ENCODE measurements at regions not wholly inside any gene's neighbourhood (a gene's known extent, or its start where the extent isn't known, plus 50 kb on each side); places are given as distances from the start of the nearest gene placed in this dataset.

- H3K36me3 ChIP-seq (ENCODE audit: control insufficient read depth, insufficient read depth, low read length), result no peaks in the 10 kb centered on the region
- WGBS (ENCODE audit: extremely low coverage, insufficient coverage, low lambda C conversion rate), result no CpG with 5 or more reads among the region's 1 CpG
- H3K4ac ChIP-seq (ENCODE audit: low read depth, low read length), result no peak overlapping the region
- no peak overlapping the region for H3K23ac ChIP-seq (ENCODE audit: low read length)
- no peaks in the 10 kb centered on the region for H3K79me2 ChIP-seq (ENCODE audit: control insufficient read depth, insufficient read depth, low read length)
- H2BK15ac ChIP-seq (replicated peaks; ENCODE audit: low read depth), result no peak overlapping the region
- no peak overlapping the region for H2BK5ac ChIP-seq (ENCODE audit: low read length)
- H3K9ac ChIP-seq (ENCODE audit: low read length), result no peak overlapping the region
- no peaks in the 10 kb centered on the region for H3K4me1 ChIP-seq (ENCODE audit: control insufficient read depth, low read depth, low read length)
- no peak overlapping the region for H3K4me3 ChIP-seq (ENCODE audit: low read length)
- H3K79me1 ChIP-seq (ENCODE audit: low read length), result no peaks in the 10 kb centered on the region
- H2BK120ac ChIP-seq (ENCODE audit: low read depth, low read length), result no peak overlapping the region
- H2AK5ac ChIP-seq (ENCODE audit: low read length), result no peak overlapping the region
- no peak for DNase-seq
- H3K4me2 ChIP-seq (ENCODE audit: low read length), result no peak overlapping the region
- H4K5ac ChIP-seq (ENCODE audit: low read length), result no peak overlapping the region
- H3K27me3 ChIP-seq (ENCODE audit: insufficient read depth, low read length, poor library complexity), result no peaks in the 10 kb centered on the region
- H3K56ac ChIP-seq (ENCODE audit: low read length), result no peak overlapping the region
- H3K18ac ChIP-seq (ENCODE audit: low read length), result no peak overlapping the region
- no peak overlapping the region for H4K8ac ChIP-seq (ENCODE audit: low read depth, low read length)
- H3K27ac ChIP-seq (ENCODE audit: low read depth, low read length), result no peak overlapping the region
Observed at GRCh38 chr5:106923409-106923808, 747.3 kb downstream of the EFNA5 start.

- WGBS (ENCODE audit: extremely low coverage, insufficient coverage, low lambda C conversion rate), result no CpG with 5 or more reads among the region's 5 CpGs
- Histone ChIP-seq H2BK15ac (replicated peaks; ENCODE audit: low read depth) (no peak overlapping the region), H3K27ac (ENCODE audit: low read depth, low read length) (no peak overlapping the region), H3K27me3 (ENCODE audit: insufficient read depth, low read length, poor library complexity) (no peaks in the 10 kb centered on the region), H3K18ac (ENCODE audit: low read length) (no peak overlapping the region), H3K79me2 (ENCODE audit: control insufficient read depth, insufficient read depth, low read length) (no peaks in the 10 kb centered on the region), H3K36me3 (ENCODE audit: control insufficient read depth, insufficient read depth, low read length) (no peaks in the 10 kb centered on the region), H4K5ac (ENCODE audit: low read length) (no peak overlapping the region), H3K4me2 (ENCODE audit: low read length) (no peak overlapping the region), H2BK120ac (ENCODE audit: low read depth, low read length) (no peak overlapping the region), H3K4me3 (ENCODE audit: low read length) (no peak overlapping the region), H3K56ac (ENCODE audit: low read length) (no peak overlapping the region), H3K9ac (ENCODE audit: low read length) (no peak overlapping the region), H3K4ac (ENCODE audit: low read depth, low read length) (no peak overlapping the region), H3K79me1 (ENCODE audit: low read length) (no peaks in the 10 kb centered on the region), H3K23ac (ENCODE audit: low read length) (no peak overlapping the region), H3K4me1 (ENCODE audit: control insufficient read depth, low read depth, low read length) (no peaks in the 10 kb centered on the region), H2BK5ac (ENCODE audit: low read length) (no peak overlapping the region), H2AK5ac (ENCODE audit: low read length) (no peak overlapping the region), H4K8ac (ENCODE audit: low read depth, low read length) (no peak overlapping the region)
- no peak for DNase-seq
Observed at GRCh38 chr5:106921567-106921966, 749.2 kb downstream of the EFNA5 start.

- Histone ChIP-seq H2BK120ac (ENCODE audit: low read depth, low read length) (no peak overlapping the region), H4K8ac (ENCODE audit: low read depth, low read length) (no peak overlapping the region), H3K23ac (ENCODE audit: low read length) (no peak overlapping the region), H2AK5ac (ENCODE audit: low read length) (no peak overlapping the region), H3K56ac (ENCODE audit: low read length) (no peak overlapping the region), H3K4ac (ENCODE audit: low read depth, low read length) (no peak overlapping the region), H3K9ac (ENCODE audit: low read length) (no peak overlapping the region), H3K79me2 (ENCODE audit: control insufficient read depth, insufficient read depth, low read length) (no peaks in the 10 kb centered on the region), H3K27me3 (ENCODE audit: insufficient read depth, low read length, poor library complexity) (no peaks in the 10 kb centered on the region), H3K4me2 (ENCODE audit: low read length) (no peak overlapping the region), H2BK15ac (replicated peaks; ENCODE audit: low read depth) (no peak overlapping the region), H2BK5ac (ENCODE audit: low read length) (no peak overlapping the region), H3K18ac (ENCODE audit: low read length) (no peak overlapping the region), H3K27ac (ENCODE audit: low read depth, low read length) (no peak overlapping the region), H3K36me3 (ENCODE audit: control insufficient read depth, insufficient read depth, low read length) (no peaks in the 10 kb centered on the region), H3K4me3 (ENCODE audit: low read length) (no peak overlapping the region), H3K79me1 (ENCODE audit: low read length) (no peaks in the 10 kb centered on the region), H4K5ac (ENCODE audit: low read length) (no peak overlapping the region), H3K4me1 (ENCODE audit: control insufficient read depth, low read depth, low read length) (no peaks in the 10 kb centered on the region)
- WGBS (ENCODE audit: extremely low coverage, insufficient coverage, low lambda C conversion rate), result no CpG with 5 or more reads among the region's 3 CpGs
- DNase-seq, result no peak
Observed at GRCh38 chr5:106910486-106910885, 760.3 kb downstream of the EFNA5 start.

- Histone ChIP-seq H3K18ac (ENCODE audit: low read length) (no peak overlapping the region), H3K79me2 (ENCODE audit: control insufficient read depth, insufficient read depth, low read length) (no peaks in the 10 kb centered on the region), H2BK5ac (ENCODE audit: low read length) (no peak overlapping the region), H3K4me2 (ENCODE audit: low read length) (no peak overlapping the region), H3K27me3 (ENCODE audit: insufficient read depth, low read length, poor library complexity) (no peaks in the 10 kb centered on the region), H3K9ac (ENCODE audit: low read length) (no peak overlapping the region), H3K4ac (ENCODE audit: low read depth, low read length) (no peak overlapping the region), H3K4me1 (ENCODE audit: control insufficient read depth, low read depth, low read length) (no peaks in the 10 kb centered on the region), H3K23ac (ENCODE audit: low read length) (no peak overlapping the region), H4K8ac (ENCODE audit: low read depth, low read length) (no peak overlapping the region), H2BK120ac (ENCODE audit: low read depth, low read length) (no peak overlapping the region), H3K79me1 (ENCODE audit: low read length) (no peaks in the 10 kb centered on the region), H3K4me3 (ENCODE audit: low read length) (no peak overlapping the region), H3K36me3 (ENCODE audit: control insufficient read depth, insufficient read depth, low read length) (no peaks in the 10 kb centered on the region), H2BK15ac (replicated peaks; ENCODE audit: low read depth) (no peak overlapping the region), H2AK5ac (ENCODE audit: low read length) (no peak overlapping the region), H3K27ac (ENCODE audit: low read depth, low read length) (no peak overlapping the region), H4K5ac (ENCODE audit: low read length) (no peak overlapping the region), H3K56ac (ENCODE audit: low read length) (no peak overlapping the region)
- no CpG with 5 or more reads among the region's 1 CpG for WGBS (ENCODE audit: extremely low coverage, insufficient coverage, low lambda C conversion rate)
- DNase-seq, result no peak
Observed at GRCh38 chr5:106909716-106910115, 761.0 kb downstream of the EFNA5 start.

GRCh38 chr5:106907979-106908378, 762.8 kb downstream of the EFNA5 start:
- H3K4me1 ChIP-seq (ENCODE audit: control insufficient read depth, low read depth, low read length), result no peaks in the 10 kb centered on the region
- H3K36me3 ChIP-seq (ENCODE audit: control insufficient read depth, insufficient read depth, low read length), result no peaks in the 10 kb centered on the region
- no peak overlapping the region for H3K4me2 ChIP-seq (ENCODE audit: low read length)
- H2AK5ac ChIP-seq (ENCODE audit: low read length), result no peak overlapping the region
- no peak overlapping the region for H4K8ac ChIP-seq (ENCODE audit: low read depth, low read length)
- no peak overlapping the region for H3K23ac ChIP-seq (ENCODE audit: low read length)
- H3K9ac ChIP-seq (ENCODE audit: low read length), result no peak overlapping the region
- H3K4me3 ChIP-seq (ENCODE audit: low read length), result no peak overlapping the region
- no peak overlapping the region for H3K56ac ChIP-seq (ENCODE audit: low read length)
- no peaks in the 10 kb centered on the region for H3K79me2 ChIP-seq (ENCODE audit: control insufficient read depth, insufficient read depth, low read length)
- no peaks in the 10 kb centered on the region for H3K27me3 ChIP-seq (ENCODE audit: insufficient read depth, low read length, poor library complexity)
- no peak overlapping the region for H3K27ac ChIP-seq (ENCODE audit: low read depth, low read length)
- no peak for DNase-seq
- H2BK5ac ChIP-seq (ENCODE audit: low read length), result no peak overlapping the region
- H2BK15ac ChIP-seq (replicated peaks; ENCODE audit: low read depth), result no peak overlapping the region
- H3K79me1 ChIP-seq (ENCODE audit: low read length), result no peaks in the 10 kb centered on the region
- no peak overlapping the region for H2BK120ac ChIP-seq (ENCODE audit: low read depth, low read length)
- H3K18ac ChIP-seq (ENCODE audit: low read length), result no peak overlapping the region
- H3K4ac ChIP-seq (ENCODE audit: low read depth, low read length), result no peak overlapping the region
- no peak overlapping the region for H4K5ac ChIP-seq (ENCODE audit: low read length)

GRCh38 chr5:106906199-106906598, 764.5 kb downstream of the EFNA5 start:
- no peak overlapping the region for H3K18ac ChIP-seq (ENCODE audit: low read length)
- H2BK15ac ChIP-seq (replicated peaks; ENCODE audit: low read depth), result no peak overlapping the region
- no peak overlapping the region for H2AK5ac ChIP-seq (ENCODE audit: low read length)
- DNase-seq, result no peak
- no peak overlapping the region for H3K4ac ChIP-seq (ENCODE audit: low read depth, low read length)
- no peak overlapping the region for H3K4me2 ChIP-seq (ENCODE audit: low read length)
- H2BK5ac ChIP-seq (ENCODE audit: low read length), result no peak overlapping the region
- H3K4me1 ChIP-seq (ENCODE audit: control insufficient read depth, low read depth, low read length), result no peaks in the 10 kb centered on the region
- no peaks in the 10 kb centered on the region for H3K79me2 ChIP-seq (ENCODE audit: control insufficient read depth, insufficient read depth, low read length)
- no peak overlapping the region for H4K8ac ChIP-seq (ENCODE audit: low read depth, low read length)
- H4K5ac ChIP-seq (ENCODE audit: low read length), result no peak overlapping the region
- no CpG with 5 or more reads among the region's 2 CpGs for WGBS (ENCODE audit: extremely low coverage, insufficient coverage, low lambda C conversion rate)
- no peak overlapping the region for H3K56ac ChIP-seq (ENCODE audit: low read length)
- H3K4me3 ChIP-seq (ENCODE audit: low read length), result no peak overlapping the region
- no peak overlapping the region for H2BK120ac ChIP-seq (ENCODE audit: low read depth, low read length)
- H3K79me1 ChIP-seq (ENCODE audit: low read length), result no peaks in the 10 kb centered on the region
- no peaks in the 10 kb centered on the region for H3K27me3 ChIP-seq (ENCODE audit: insufficient read depth, low read length, poor library complexity)
- H3K27ac ChIP-seq (ENCODE audit: low read depth, low read length), result no peak overlapping the region
- no peak overlapping the region for H3K23ac ChIP-seq (ENCODE audit: low read length)
- no peak overlapping the region for H3K9ac ChIP-seq (ENCODE audit: low read length)
- no peaks in the 10 kb centered on the region for H3K36me3 ChIP-seq (ENCODE audit: control insufficient read depth, insufficient read depth, low read length)
